H9 (cell line): ENCODE measurements at regions not wholly inside any gene's neighbourhood (a gene's known extent, or its start where the extent isn't known, plus 50 kb on each side); places are given as distances from the start of the nearest gene placed in this dataset.

ENCODE experiments used
- DNase-seq: peaks from one replicate; pipeline ENCODE4 v3.0.0-alpha.2; 2017
- H2AFZ ChIP-seq: one replicate; pipeline ENCODE4 v1.6.1; 2013; ENCODE audit warnings: mild to moderate bottlenecking, low read length, control low read depth, moderate library complexity
- H2AK5ac ChIP-seq: 2 replicates; pipeline ENCODE4 v1.6.1; 2013; ENCODE audit warnings: low read length, control low read depth, mixed read lengths; ENCODE audit not compliant: insufficient read length
- H2BK120ac ChIP-seq: one replicate; pipeline ENCODE4 v1.6.1; 2013; ENCODE audit warnings: low read depth, mild to moderate bottlenecking, low read length, control low read depth, inconsistent platforms; ENCODE audit not compliant: poor library complexity, severe bottlenecking
- H2BK12ac ChIP-seq: 2 replicates; pipeline ENCODE4 v1.6.1; 2013; ENCODE audit warnings: low read length, control low read depth, mixed read lengths, low read depth; ENCODE audit not compliant: insufficient read length
- H2BK15ac ChIP-seq: 2 replicates; pipeline ENCODE4 v1.6.1; 2013; ENCODE audit warnings: low read depth, low read length, control low read depth
- H2BK20ac ChIP-seq: one replicate; pipeline ENCODE4 v1.6.1; 2013; ENCODE audit warnings: low read depth, mild to moderate bottlenecking, low read length, control low read depth, inconsistent platforms; ENCODE audit not compliant: poor library complexity, severe bottlenecking
- H2BK5ac ChIP-seq: 2 replicates; pipeline ENCODE4 v1.6.1; 2013; ENCODE audit warnings: low read length, control low read depth, mixed read lengths; ENCODE audit not compliant: insufficient read length
- H3K14ac ChIP-seq: 2 replicates; pipeline ENCODE4 v1.6.1; 2013; ENCODE audit warnings: low read length, control low read depth; ENCODE audit not compliant: insufficient read depth
- H3K18ac ChIP-seq: 2 replicates; pipeline ENCODE4 v1.6.1; 2013; ENCODE audit warnings: low read depth, mild to moderate bottlenecking, mixed read lengths, low read length, control low read depth; ENCODE audit not compliant: insufficient read length
- H3K23ac ChIP-seq: 2 replicates; pipeline ENCODE4 v1.6.1; 2013; ENCODE audit warnings: low read length, control low read depth, mixed read lengths, low read depth; ENCODE audit not compliant: insufficient read length
- H3K23me2 ChIP-seq: 2 replicates; pipeline ENCODE4 v1.6.1; 2013; ENCODE audit warnings: low read depth, mild to moderate bottlenecking, mixed read lengths, low read length, control low read depth; ENCODE audit not compliant: insufficient read length, poor library complexity, severe bottlenecking
- H3K27ac ChIP-seq: 2 replicates; pipeline ENCODE4 v1.5.1; 2013; ENCODE audit warnings: low read length, control low read depth, mixed read lengths, low read depth; ENCODE audit not compliant: insufficient read length
- H3K27me3 ChIP-seq: 2 replicates; pipeline ENCODE4 v1.6.1; 2013; ENCODE audit warnings: low read length, control low read depth, inconsistent platforms; ENCODE audit not compliant: insufficient read depth
- H3K4ac ChIP-seq: 2 replicates; pipeline ENCODE4 v1.6.1; 2013; ENCODE audit warnings: low read depth, mild to moderate bottlenecking, control low read depth, inconsistent platforms, low read length, moderate library complexity
- H3K4me1 ChIP-seq: 2 replicates; pipeline ENCODE4 v1.6.1; 2013; ENCODE audit warnings: low read length, control low read depth, inconsistent platforms; ENCODE audit not compliant: insufficient read depth
- H3K4me2 ChIP-seq: 2 replicates; pipeline ENCODE4 v1.6.1; 2013; ENCODE audit warnings: low read length, control low read depth, mixed read lengths; ENCODE audit not compliant: insufficient read length, insufficient read depth
- H3K56ac ChIP-seq: 2 replicates; pipeline ENCODE4 v1.6.1; 2013; ENCODE audit warnings: low read depth, mild to moderate bottlenecking, mixed read lengths, low read length, control low read depth; ENCODE audit not compliant: insufficient read length
- H3K79me1 ChIP-seq: 2 replicates; pipeline ENCODE4 v1.6.1; 2013; ENCODE audit warnings: low read depth, mild to moderate bottlenecking, moderate library complexity, low read length, control low read depth, inconsistent platforms; ENCODE audit not compliant: insufficient read depth, poor library complexity, severe bottlenecking
- H3K79me2 ChIP-seq: 2 replicates; pipeline ENCODE4 v1.6.1; 2013; ENCODE audit warnings: low read length, control low read depth, inconsistent platforms; ENCODE audit not compliant: insufficient read depth
- H3K9ac ChIP-seq: 2 replicates; pipeline ENCODE4 v1.6.1; 2013; ENCODE audit warnings: low read length, control low read depth, mixed read lengths; ENCODE audit not compliant: insufficient read length; ENCODE audit errors: extremely low read depth
- H3K9me3 ChIP-seq: one replicate; pipeline ENCODE4 v1.6.1; 2013; ENCODE audit warnings: low read depth, low read length, inconsistent platforms; ENCODE audit not compliant: control insufficient read depth
- H3T11ph ChIP-seq: one replicate; pipeline ENCODE4 v1.6.1; 2013; ENCODE audit warnings: mild to moderate bottlenecking, low read length, control low read depth, inconsistent platforms
- H4K20me1 ChIP-seq: one replicate; pipeline ENCODE4 v1.6.1; 2013; ENCODE audit not compliant: control insufficient read depth, insufficient read length, insufficient read depth
- H4K5ac ChIP-seq: 2 replicates; pipeline ENCODE4 v1.6.1; 2013; ENCODE audit warnings: low read depth, mild to moderate bottlenecking, mixed read lengths, low read length, control low read depth; ENCODE audit not compliant: insufficient read length
- H4K8ac ChIP-seq: replicated peaks from 2 replicates; pipeline ENCODE4 v1.6.1; 2013; ENCODE audit warnings: low read length, control low read depth, mixed read lengths, low read depth; ENCODE audit not compliant: insufficient read length
- H4K91ac ChIP-seq: 2 replicates; pipeline ENCODE4 v1.6.1; 2013; ENCODE audit warnings: low read depth, mild to moderate bottlenecking, moderate library complexity, mixed read lengths, low read length, control low read depth; ENCODE audit not compliant: insufficient read length
- H3K27ac Mint-ChIP-seq, 3 experiments: 2 replicates in 2 of 3; 3 replicates in 1 of 3; pipeline ENCODE4 v1.8.0; 2020 to 2021; ENCODE audit warnings: mixed read lengths in 3 of 3, mild to moderate bottlenecking in 1 of 3, moderate library complexity in 1 of 3
- H3K27me3 Mint-ChIP-seq: 2 replicates; pipeline ENCODE4 v1.8.0; 2021; ENCODE audit warnings: low read depth, mild to moderate bottlenecking, moderate library complexity, mixed read lengths
- H3K36me3 Mint-ChIP-seq, 3 experiments: 2 replicates in 2 of 3; 3 replicates in 1 of 3; pipeline ENCODE4 v1.8.0; 2020 to 2021; ENCODE audit warnings: low read depth in 3 of 3, mixed read lengths in 3 of 3; ENCODE audit not compliant: insufficient read depth in 1 of 3
- H3K4me1 Mint-ChIP-seq, 2 experiments: 2 replicates each; pipeline ENCODE4 v1.8.0; 2020; ENCODE audit warnings: mixed read lengths in 2 of 2
- H3K4me3 Mint-ChIP-seq, 2 experiments: 2 replicates in 1 of 2; 3 replicates in 1 of 2; pipeline ENCODE4 v1.8.0; 2020 to 2021; ENCODE audit warnings: mild to moderate bottlenecking in 2 of 2, mixed read lengths in 2 of 2, moderate library complexity in 1 of 2
- H3K9me3 Mint-ChIP-seq, 2 experiments: 2 replicates in 1 of 2; 3 replicates in 1 of 2; pipeline ENCODE4 v1.8.0; 2020; ENCODE audit warnings: mild to moderate bottlenecking in 2 of 2, mixed read lengths in 2 of 2, moderate library complexity in 1 of 2
- WGBS: extraction: QIAGEN DNeasy Blood & Tissue Kit; methylation state at CpG from one replicate; pipeline ENCODE4 v1.1.7; 2013; ENCODE audit warnings: missing lambda C conversion rate, low lambda C conversion rate, mixed read lengths; ENCODE audit not compliant: insufficient read length; ENCODE audit errors: extremely low coverage; 5-methylcytosine and 5-hydroxymethylcytosine counted together
- TF ChIP-seq, protein P1 (sequence below): fragments of 200-600 bp; sonication (generic); conservative IDR thresholded peaks from 3 replicates; pipeline ENCODE4 v1.8.0; 2021; ENCODE audit warnings: antibody characterized with exemption, mild to moderate bottlenecking

DNA sequence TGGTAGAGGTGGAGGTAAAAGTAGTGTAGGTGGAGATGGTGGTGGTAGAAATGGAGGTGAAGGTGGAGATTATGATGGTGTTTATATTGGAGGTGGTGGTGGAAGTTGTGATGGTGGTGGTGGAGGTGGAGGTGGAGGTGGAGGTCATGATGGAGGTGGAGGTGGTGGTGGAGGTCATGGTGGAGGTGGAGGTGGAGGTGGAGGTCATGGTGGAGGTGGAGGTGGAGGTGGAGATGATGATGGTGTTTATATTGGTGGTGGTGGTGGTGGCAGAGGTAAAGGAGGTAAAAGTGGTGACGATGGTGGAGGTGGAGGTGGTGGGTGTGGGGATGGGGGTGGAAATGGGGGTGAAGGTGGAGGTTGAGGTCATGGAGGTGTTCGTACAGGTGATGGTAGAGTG is 107.8 kb downstream of the ASB7 start:
- H3T11ph ChIP-seq: no peak overlapping the region
- TF ChIP-seq, protein P1, sequence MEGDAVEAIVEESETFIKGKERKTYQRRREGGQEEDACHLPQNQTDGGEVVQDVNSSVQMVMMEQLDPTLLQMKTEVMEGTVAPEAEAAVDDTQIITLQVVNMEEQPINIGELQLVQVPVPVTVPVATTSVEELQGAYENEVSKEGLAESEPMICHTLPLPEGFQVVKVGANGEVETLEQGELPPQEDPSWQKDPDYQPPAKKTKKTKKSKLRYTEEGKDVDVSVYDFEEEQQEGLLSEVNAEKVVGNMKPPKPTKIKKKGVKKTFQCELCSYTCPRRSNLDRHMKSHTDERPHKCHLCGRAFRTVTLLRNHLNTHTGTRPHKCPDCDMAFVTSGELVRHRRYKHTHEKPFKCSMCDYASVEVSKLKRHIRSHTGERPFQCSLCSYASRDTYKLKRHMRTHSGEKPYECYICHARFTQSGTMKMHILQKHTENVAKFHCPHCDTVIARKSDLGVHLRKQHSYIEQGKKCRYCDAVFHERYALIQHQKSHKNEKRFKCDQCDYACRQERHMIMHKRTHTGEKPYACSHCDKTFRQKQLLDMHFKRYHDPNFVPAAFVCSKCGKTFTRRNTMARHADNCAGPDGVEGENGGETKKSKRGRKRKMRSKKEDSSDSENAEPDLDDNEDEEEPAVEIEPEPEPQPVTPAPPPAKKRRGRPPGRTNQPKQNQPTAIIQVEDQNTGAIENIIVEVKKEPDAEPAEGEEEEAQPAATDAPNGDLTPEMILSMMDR: no peak
- H2BK120ac ChIP-seq: no peak overlapping the region
- H3K9ac ChIP-seq: no peak overlapping the region
- H3K14ac ChIP-seq: no peak overlapping the region
- no peaks in the 10 kb centered on the region for H3K9me3 ChIP-seq
- H2AFZ ChIP-seq: no peak overlapping the region
- no peak overlapping the region for H2AK5ac ChIP-seq
- no peaks in the 10 kb centered on the region for H4K20me1 ChIP-seq
- no peak overlapping the region for H2BK5ac ChIP-seq
- H3K56ac ChIP-seq: no peak overlapping the region
- no peak overlapping the region for H3K4me2 ChIP-seq
- no peaks in the 10 kb centered on the region for H3K79me1 ChIP-seq
- H3K4me1 ChIP-seq: no peaks in the 10 kb centered on the region
- no peak overlapping the region for H4K91ac ChIP-seq
- H3K36me3 Mint-ChIP-seq: peaks cover 5 to 16% (median 8%) of the 10 kb centered on the region in 3 experiments; a peak in 5 of 7 replicates
- no peak overlapping the region for H3K23ac ChIP-seq
- no peak for DNase-seq
- H3K18ac ChIP-seq: no peak overlapping the region
- H3K27me3 ChIP-seq: no peaks in the 10 kb centered on the region
- H3K4me1 Mint-ChIP-seq: peaks cover 0 to 9% of the 10 kb centered on the region in 2 experiments; a peak in 2 of 4 replicates
- peaks cover 16 to 28% of the 10 kb centered on the region in 2 experiments for H3K9me3 Mint-ChIP-seq
- H3K23me2 ChIP-seq: no peaks in the 10 kb centered on the region
- H2BK20ac ChIP-seq: no peak overlapping the region
- no peak overlapping the region for H3K27ac Mint-ChIP-seq
- H3K27me3 Mint-ChIP-seq: peaks cover 6% of the 10 kb centered on the region
- H2BK12ac ChIP-seq: no peak overlapping the region
- no peak overlapping the region for H3K27ac ChIP-seq
- no peak overlapping the region for H2BK15ac ChIP-seq
- no peak overlapping the region for H3K4ac ChIP-seq
- no peak overlapping the region; a peak in 1 of 5 replicates for H3K4me3 Mint-ChIP-seq
- no peaks in the 10 kb centered on the region for H3K79me2 ChIP-seq
- H4K5ac ChIP-seq: no peak overlapping the region
- H4K8ac ChIP-seq: no peak overlapping the region
- WGBS: 100% methylated on average over 1 of the region's 2 CpGs
